A204.1 (cell line): ENCODE measurements at regions not wholly inside any gene's neighbourhood (a gene's known extent, or its start where the extent isn't known, plus 50 kb on each side); places are given as distances from the start of the nearest gene placed in this dataset.

Experiments used
- FAIRE-seq: peaks from 2 replicates; lab custom pipeline; 2012; peaks lifted over from hg19 to GRCh38; lab: Jason Lieb, UNC

GRCh38 chr12:43011383-43011926 lies 421.9 kb upstream of the PRICKLE1 start:
- FAIRE-seq = no peak

- FAIRE-seq = no peak
Observed at GRCh38 chr12:43009846-43010240, 420.3 kb upstream of the PRICKLE1 start.

- no peak for FAIRE-seq
Observed at GRCh38 chr12:43008953-43009845, 419.7 kb upstream of the PRICKLE1 start.

GRCh38 chr12:43004908-43005307 lies 415.4 kb upstream of the PRICKLE1 start:
- no peak for FAIRE-seq

GRCh38 chr12:43004141-43004540 lies 414.6 kb upstream of the PRICKLE1 start:
- FAIRE-seq = no peak

GRCh38 chr12:42996869-42997431 lies 407.4 kb upstream of the PRICKLE1 start:
- FAIRE-seq = no peak

GRCh38 chr12:42992826-42993225 lies 403.3 kb upstream of the PRICKLE1 start:
- no peak for FAIRE-seq

- FAIRE-seq = no peak
Observed at GRCh38 chr12:42990387-42990786, 400.8 kb upstream of the PRICKLE1 start.

- no peak for FAIRE-seq
Observed at GRCh38 chr12:42987216-42987650, 397.7 kb upstream of the PRICKLE1 start.

GRCh38 chr12:42985506-42985905 lies 396.0 kb upstream of the PRICKLE1 start:
- no peak for FAIRE-seq

- FAIRE-seq = no peak
Observed at GRCh38 chr12:42982828-42983227, 393.3 kb upstream of the PRICKLE1 start.

- no peak for FAIRE-seq
Observed at GRCh38 chr12:42981379-42981778, 391.8 kb upstream of the PRICKLE1 start.

- no peak for FAIRE-seq
Observed at GRCh38 chr12:42980441-42980840, 390.9 kb upstream of the PRICKLE1 start.

GRCh38 chr12:42979746-42980145 lies 390.2 kb upstream of the PRICKLE1 start:
- no peak for FAIRE-seq

- FAIRE-seq = no peak
Observed at GRCh38 chr12:42978708-42979107, 389.2 kb upstream of the PRICKLE1 start.

- no peak for FAIRE-seq
Observed at GRCh38 chr12:42977451-42978230, 388.1 kb upstream of the PRICKLE1 start.

- no peak for FAIRE-seq
Observed at GRCh38 chr12:42976620-42977019, 387.1 kb upstream of the PRICKLE1 start.

GRCh38 chr12:42976122-42976521 lies 386.6 kb upstream of the PRICKLE1 start:
- FAIRE-seq = no peak

- FAIRE-seq = no peak
Observed at GRCh38 chr12:42969355-42969754, 379.8 kb upstream of the PRICKLE1 start.

GRCh38 chr12:42968426-42968825 lies 378.9 kb upstream of the PRICKLE1 start:
- FAIRE-seq = no peak

GRCh38 chr12:42967850-42968249 lies 378.3 kb upstream of the PRICKLE1 start:
- no peak for FAIRE-seq

- no peak for FAIRE-seq
Observed at GRCh38 chr12:42963988-42964387, 374.4 kb upstream of the PRICKLE1 start.

- FAIRE-seq = no peak
Observed at GRCh38 chr12:42962384-42962783, 372.8 kb upstream of the PRICKLE1 start.
